GM18868 (cell line): ENCODE measurements at regions not wholly inside any gene's neighbourhood (a gene's known extent, or its start where the extent isn't known, plus 50 kb on each side); places are given as distances from the start of the nearest gene placed in this dataset.

Experiments
- ATAC-seq: cut with Tn5 transposase; IDR thresholded peaks from one replicate; pipeline ENCODE4 v1.9.1; 2021; ENCODE audit warnings: mild to moderate bottlenecking, moderate library complexity; ENCODE audit not compliant: unreplicated experiment

- no peak for ATAC-seq
Measured at GRCh38 chr14:97336179-97336578, 539.0 kb downstream of the VRK1 start.

GRCh38 chr14:97336816-97337215, 539.6 kb downstream of the VRK1 start:
- no peak for ATAC-seq

- no peak for ATAC-seq
Measured at GRCh38 chr14:97337267-97337666, 540.1 kb downstream of the VRK1 start.

- no peak for ATAC-seq
Measured at GRCh38 chr14:97337670-97338069, 540.5 kb downstream of the VRK1 start.

GRCh38 chr14:97344666-97345065, 547.5 kb downstream of the VRK1 start:
- no peak for ATAC-seq

GRCh38 chr14:97346675-97347074, 549.5 kb downstream of the VRK1 start:
- ATAC-seq = no peak

GRCh38 chr14:97349463-97349862, 552.3 kb downstream of the VRK1 start:
- no peak for ATAC-seq

- no peak for ATAC-seq
Measured at GRCh38 chr14:97349946-97350345, 552.8 kb downstream of the VRK1 start.

- ATAC-seq = no peak
Measured at GRCh38 chr14:97350415-97350814, 553.2 kb downstream of the VRK1 start.

- ATAC-seq = no peak
Measured at GRCh38 chr14:97350894-97351731, 553.9 kb downstream of the VRK1 start.

- ATAC-seq = no peak
Measured at GRCh38 chr14:97353102-97353501, 555.9 kb downstream of the VRK1 start.

- ATAC-seq = no peak
Measured at GRCh38 chr14:97354119-97354722, 557.0 kb downstream of the VRK1 start.

- no peak for ATAC-seq
Measured at GRCh38 chr14:97359341-97359740, 562.2 kb downstream of the VRK1 start.

- ATAC-seq = no peak
Measured at GRCh38 chr14:97361181-97361580, 564.0 kb downstream of the VRK1 start.

- no peak for ATAC-seq
Measured at GRCh38 chr14:97361958-97362357, 564.8 kb downstream of the VRK1 start.

GRCh38 chr14:97366400-97366799, 569.2 kb downstream of the VRK1 start:
- no peak for ATAC-seq

GRCh38 chr14:97367278-97367677, 570.1 kb downstream of the VRK1 start:
- no peak for ATAC-seq

GRCh38 chr14:97368049-97368448, 570.9 kb downstream of the VRK1 start:
- ATAC-seq = no peak

GRCh38 chr14:97368900-97369564, 571.9 kb downstream of the VRK1 start:
- ATAC-seq = no peak

- no peak for ATAC-seq
Measured at GRCh38 chr14:97369901-97370300, 572.7 kb downstream of the VRK1 start.

GRCh38 chr14:97376310-97376709, 579.1 kb downstream of the VRK1 start:
- no peak for ATAC-seq

- no peak for ATAC-seq
Measured at GRCh38 chr14:97377550-97377949, 580.4 kb downstream of the VRK1 start.
